Astrocyte (in vitro differentiated cells and primary cell): ENCODE measurements at regions not wholly inside any gene's neighbourhood (a gene's known extent, or its start where the extent isn't known, plus 50 kb on each side); places are given as distances from the start of the nearest gene placed in this dataset.

Source experiments
- CTCF ChIP-seq: IDR thresholded peaks from 2 replicates; pipeline ENCODE4 v1.5.1; 2011; ENCODE audit warnings: low read depth, mild to moderate bottlenecking, inconsistent platforms, low read length, moderate library complexity; ENCODE audit not compliant: insufficient read depth
- EZH2 ChIP-seq: IDR thresholded peaks from 2 replicates; pipeline ENCODE4 v1.6.1; 2012; ENCODE audit warnings: mild to moderate bottlenecking, low read length, inconsistent platforms; ENCODE audit not compliant: insufficient read depth

GRCh38 chr1:14318830-14319229 is 279.7 kb upstream of the KAZN start:
- TF ChIP-seq CTCF (no peak), EZH2 (no peak)
